Upper lobe of left lung (tissue), 4 donors: ENCODE measurements at regions not wholly inside any gene's neighbourhood (a gene's known extent, or its start where the extent isn't known, plus 50 kb on each side); places are given as distances from the start of the nearest gene placed in this dataset.

Source experiments
- EP300 ChIP-seq, 4 donors: sonication (generic); formaldehyde crosslinking; IDR thresholded peaks; one replicate each; pipeline ENCODE4 v1.5.1; 2017; ENCODE audit warnings: antibody characterized with exemption in 4 of 4, control low read depth in 2 of 4
- POLR2A ChIP-seq, 4 donors: fragments of 450-650 bp; IDR thresholded peaks; one replicate each; pipeline ENCODE4 v1.5.1; 2016 to 2017; ENCODE audit warnings: antibody characterized with exemption in 4 of 4, mild to moderate bottlenecking in 2 of 4
- POLR2AphosphoS5 ChIP-seq, 2 donors: sonication (generic); formaldehyde crosslinking; IDR thresholded peaks; one replicate each; pipeline ENCODE4 v1.5.1; 2017; ENCODE audit warnings: antibody characterized with exemption in 2 of 2
- TF ChIP-seq, protein P1 (sequence below), 6 experiments: fragments of 450-650 bp in 4 of 6; fragments of 200-600 bp in 2 of 6; sonication (generic) in 2 of 6; IDR thresholded peaks; one replicate each; pipeline ENCODE4 v1.5.1; 2016 to 2019; ENCODE audit warnings: antibody characterized with exemption in 6 of 6

DNA sequence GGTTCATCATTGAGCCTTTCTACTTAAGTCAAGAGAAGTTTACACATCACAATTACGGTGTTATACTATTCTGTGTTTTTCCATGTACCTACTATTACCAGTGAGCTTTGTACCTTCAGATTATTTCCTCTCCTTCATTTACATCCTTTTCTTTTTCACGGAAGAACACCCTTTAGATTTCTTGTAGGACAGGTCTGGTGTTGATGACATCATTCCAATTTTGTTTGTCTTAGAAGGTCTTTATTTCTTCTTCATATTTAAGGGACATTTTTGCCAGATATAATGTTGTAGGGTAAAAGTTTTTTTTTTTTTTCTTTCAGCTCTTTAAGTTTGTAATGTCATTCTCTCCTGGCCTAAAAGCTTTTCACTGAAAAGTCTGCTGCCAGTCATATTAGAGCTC lies 637.1 kb upstream of the RIOK2 start:
- TF ChIP-seq, protein P1, sequence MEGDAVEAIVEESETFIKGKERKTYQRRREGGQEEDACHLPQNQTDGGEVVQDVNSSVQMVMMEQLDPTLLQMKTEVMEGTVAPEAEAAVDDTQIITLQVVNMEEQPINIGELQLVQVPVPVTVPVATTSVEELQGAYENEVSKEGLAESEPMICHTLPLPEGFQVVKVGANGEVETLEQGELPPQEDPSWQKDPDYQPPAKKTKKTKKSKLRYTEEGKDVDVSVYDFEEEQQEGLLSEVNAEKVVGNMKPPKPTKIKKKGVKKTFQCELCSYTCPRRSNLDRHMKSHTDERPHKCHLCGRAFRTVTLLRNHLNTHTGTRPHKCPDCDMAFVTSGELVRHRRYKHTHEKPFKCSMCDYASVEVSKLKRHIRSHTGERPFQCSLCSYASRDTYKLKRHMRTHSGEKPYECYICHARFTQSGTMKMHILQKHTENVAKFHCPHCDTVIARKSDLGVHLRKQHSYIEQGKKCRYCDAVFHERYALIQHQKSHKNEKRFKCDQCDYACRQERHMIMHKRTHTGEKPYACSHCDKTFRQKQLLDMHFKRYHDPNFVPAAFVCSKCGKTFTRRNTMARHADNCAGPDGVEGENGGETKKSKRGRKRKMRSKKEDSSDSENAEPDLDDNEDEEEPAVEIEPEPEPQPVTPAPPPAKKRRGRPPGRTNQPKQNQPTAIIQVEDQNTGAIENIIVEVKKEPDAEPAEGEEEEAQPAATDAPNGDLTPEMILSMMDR (IDR thresholded peaks at IDR 0.05): no peak
- TF ChIP-seq POLR2A (IDR thresholded peaks at IDR 0.05) (no peak), POLR2AphosphoS5 (IDR thresholded peaks at IDR 0.05) (no peak), EP300 (IDR thresholded peaks at IDR 0.05) (no peak)
